Neural progenitor cell (in vitro differentiated cells): ENCODE measurements at regions not wholly inside any gene's neighbourhood (a gene's known extent, or its start where the extent isn't known, plus 50 kb on each side); places are given as distances from the start of the nearest gene placed in this dataset.

Experiments
- CTCF ChIP-seq: fragments of 200-600 bp; sonication (generic); IDR thresholded peaks from 2 replicates; pipeline ENCODE4 v1.5.1; 2017; ENCODE audit warnings: antibody characterized with exemption, mild to moderate bottlenecking
- EZH2 ChIP-seq: fragments of 200-600 bp; sonication (generic); IDR thresholded peaks from 2 replicates; pipeline ENCODE4 v1.6.1; 2017; ENCODE audit warnings: antibody characterized with exemption, mild to moderate bottlenecking, moderate library complexity
- EZH2phosphoT487 ChIP-seq: fragments of 200-600 bp; sonication (generic); IDR thresholded peaks from 2 replicates; pipeline ENCODE4 v1.6.1; 2017; ENCODE audit warnings: antibody characterized with exemption

- TF ChIP-seq CTCF (no peak), EZH2 (no peak), EZH2phosphoT487 (no peak)
These were observed 204.9 kb upstream of the MDFIC2 start for GRCh38 chr3:70517124-70517890.
